Fibroblast of pulmonary artery (primary cell): ENCODE measurements at regions not wholly inside any gene's neighbourhood (a gene's known extent, or its start where the extent isn't known, plus 50 kb on each side); places are given as distances from the start of the nearest gene placed in this dataset.

Experiments used
- DNase-seq: peaks from one replicate; pipeline ENCODE4 v3.0.0-alpha.2; 2010; ENCODE audit warnings: low read depth
- H3K4me3 ChIP-seq: replicated peaks from 2 replicates; pipeline ENCODE4 v1.5.1; 2011; ENCODE audit warnings: low read depth, mild to moderate bottlenecking, control low read depth, low read length, moderate library complexity
- TF ChIP-seq, protein P1 (sequence below): IDR thresholded peaks from 2 replicates; pipeline ENCODE4 v1.5.1; 2011; ENCODE audit warnings: mild to moderate bottlenecking, control low read depth, low read length, inconsistent platforms; ENCODE audit errors: missing control alignments

DNA sequence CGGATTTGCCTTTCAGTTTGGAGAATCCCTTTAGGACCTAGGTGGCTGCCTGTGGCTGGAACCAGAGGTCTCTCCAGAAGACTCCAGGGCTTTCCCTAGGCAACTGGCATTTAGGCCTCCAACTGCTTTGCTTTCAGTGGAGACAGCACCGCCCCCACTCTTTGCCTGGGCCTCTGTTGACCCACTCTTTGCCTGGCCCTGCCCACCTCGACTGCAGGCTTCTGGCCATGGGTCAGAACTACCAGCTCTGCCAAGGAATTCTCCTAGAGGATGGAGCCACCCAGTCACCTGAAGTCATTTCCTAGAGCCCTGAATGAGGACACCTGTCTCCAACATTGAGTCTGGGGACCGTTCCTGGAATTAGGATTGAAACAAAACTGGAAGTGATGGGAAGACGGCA, 439.0 kb upstream of the CDH4 start:
- DNase-seq: no peak
- TF ChIP-seq, protein P1, sequence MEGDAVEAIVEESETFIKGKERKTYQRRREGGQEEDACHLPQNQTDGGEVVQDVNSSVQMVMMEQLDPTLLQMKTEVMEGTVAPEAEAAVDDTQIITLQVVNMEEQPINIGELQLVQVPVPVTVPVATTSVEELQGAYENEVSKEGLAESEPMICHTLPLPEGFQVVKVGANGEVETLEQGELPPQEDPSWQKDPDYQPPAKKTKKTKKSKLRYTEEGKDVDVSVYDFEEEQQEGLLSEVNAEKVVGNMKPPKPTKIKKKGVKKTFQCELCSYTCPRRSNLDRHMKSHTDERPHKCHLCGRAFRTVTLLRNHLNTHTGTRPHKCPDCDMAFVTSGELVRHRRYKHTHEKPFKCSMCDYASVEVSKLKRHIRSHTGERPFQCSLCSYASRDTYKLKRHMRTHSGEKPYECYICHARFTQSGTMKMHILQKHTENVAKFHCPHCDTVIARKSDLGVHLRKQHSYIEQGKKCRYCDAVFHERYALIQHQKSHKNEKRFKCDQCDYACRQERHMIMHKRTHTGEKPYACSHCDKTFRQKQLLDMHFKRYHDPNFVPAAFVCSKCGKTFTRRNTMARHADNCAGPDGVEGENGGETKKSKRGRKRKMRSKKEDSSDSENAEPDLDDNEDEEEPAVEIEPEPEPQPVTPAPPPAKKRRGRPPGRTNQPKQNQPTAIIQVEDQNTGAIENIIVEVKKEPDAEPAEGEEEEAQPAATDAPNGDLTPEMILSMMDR: no peak
- no peak overlapping the region for H3K4me3 ChIP-seq

DNA sequence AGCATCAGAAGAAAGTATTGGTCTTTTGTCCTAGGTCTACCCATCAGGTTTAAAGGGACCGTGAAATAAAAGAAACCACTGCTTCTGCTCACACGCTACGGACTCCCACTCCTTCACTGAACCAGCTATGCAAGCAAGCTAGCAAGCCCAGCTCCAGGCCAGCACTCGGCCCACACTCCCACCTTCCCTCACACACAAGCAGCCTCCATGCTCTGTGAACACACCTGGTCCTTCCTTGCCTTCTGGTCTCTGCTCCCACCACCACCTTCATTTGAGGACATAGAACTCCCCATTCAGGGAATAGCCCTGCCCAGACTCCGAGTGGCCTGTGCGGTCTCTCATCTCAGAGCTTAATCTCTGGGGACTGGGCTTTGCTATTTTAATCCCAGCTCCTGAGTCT, 436.4 kb upstream of the CDH4 start:
- TF ChIP-seq, protein P1: no peak
- no peak overlapping the region for H3K4me3 ChIP-seq
- DNase-seq: no peak

DNA sequence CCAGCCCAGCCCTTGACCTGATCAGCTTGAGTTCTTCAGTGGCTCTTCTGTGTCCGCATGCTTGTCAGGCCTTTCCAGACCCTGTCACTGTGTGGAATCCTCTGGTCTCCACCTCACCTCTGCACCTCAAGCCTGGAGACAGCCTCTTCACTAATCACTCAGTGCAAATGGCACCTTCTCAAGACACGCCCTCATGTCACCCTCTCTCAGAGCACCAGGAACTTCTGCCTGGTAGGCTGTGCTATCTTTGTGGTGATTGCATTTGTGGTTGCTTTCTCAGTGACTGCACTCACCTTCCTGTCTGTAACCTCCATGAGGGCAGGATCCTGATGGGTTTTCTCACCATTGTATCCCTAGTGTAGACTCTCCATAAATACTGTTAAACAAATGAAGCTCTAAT, 435.2 kb upstream of the CDH4 start:
- no peak overlapping the region for H3K4me3 ChIP-seq
- DNase-seq: no peak
- TF ChIP-seq, protein P1: no peak

DNA sequence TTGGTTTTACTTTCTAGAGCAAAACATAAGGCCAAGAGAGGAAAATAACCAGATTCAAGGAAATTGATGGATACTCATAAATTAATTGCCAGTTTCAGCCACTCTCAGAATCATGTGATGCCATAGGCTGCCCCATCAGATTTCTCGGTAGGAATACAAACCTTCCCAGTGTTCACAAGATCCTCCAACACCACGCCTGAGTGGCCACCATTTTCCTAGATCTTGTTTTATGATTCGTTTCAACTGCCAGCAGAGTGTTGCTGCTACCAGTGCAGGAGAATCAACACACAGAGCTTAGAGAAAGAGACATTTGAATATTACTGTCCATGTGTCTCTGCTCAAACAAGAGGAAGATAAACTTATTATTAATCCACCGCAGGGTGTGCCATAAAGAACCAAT, 434.2 kb upstream of the CDH4 start:
- DNase-seq: no peak
- no peak overlapping the region for H3K4me3 ChIP-seq
- TF ChIP-seq, protein P1: no peak

DNA sequence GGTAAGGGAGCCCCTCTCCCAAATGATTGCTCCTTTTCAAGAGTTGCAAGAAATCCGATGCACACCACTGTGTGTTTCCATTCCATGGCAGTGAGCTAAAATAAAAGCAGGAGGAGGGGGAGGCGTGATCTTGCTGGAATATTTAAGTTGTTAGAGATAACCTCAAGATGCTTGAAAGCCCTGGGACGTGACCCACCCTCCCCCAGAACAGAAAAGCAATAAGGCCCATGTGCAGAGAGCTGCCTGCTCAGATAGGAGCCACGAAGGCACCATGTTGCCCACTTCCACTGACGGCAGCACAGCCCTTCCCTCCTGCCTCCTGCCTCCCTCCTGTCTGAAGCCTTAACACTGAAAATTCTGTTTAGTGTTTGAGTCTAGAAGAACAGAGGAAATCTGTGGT, 432.6 kb upstream of the CDH4 start:
- TF ChIP-seq, protein P1: no peak
- DNase-seq: no peak
- H3K4me3 ChIP-seq: no peak overlapping the region

DNA sequence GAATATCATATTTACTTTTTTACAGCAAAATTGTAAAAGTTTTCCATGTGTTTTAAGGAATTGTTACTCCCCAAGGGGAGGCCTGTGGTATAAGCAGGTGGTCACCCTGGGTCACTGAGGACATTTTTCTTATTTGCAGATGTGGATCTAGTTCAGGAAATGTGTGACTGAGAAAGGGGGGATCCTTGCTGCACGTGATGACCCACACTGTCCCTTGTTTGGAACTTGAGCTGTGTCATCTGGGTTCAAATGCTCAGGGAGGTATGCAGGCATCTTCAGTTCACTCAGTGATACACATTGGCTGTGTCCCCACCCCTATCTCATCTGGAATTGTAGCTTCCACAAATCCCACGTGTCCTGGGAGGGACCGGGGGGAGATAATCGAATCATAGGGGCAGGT, 431.9 kb upstream of the CDH4 start:
- no peak overlapping the region for H3K4me3 ChIP-seq
- TF ChIP-seq, protein P1: no peak
- no peak for DNase-seq

DNA sequence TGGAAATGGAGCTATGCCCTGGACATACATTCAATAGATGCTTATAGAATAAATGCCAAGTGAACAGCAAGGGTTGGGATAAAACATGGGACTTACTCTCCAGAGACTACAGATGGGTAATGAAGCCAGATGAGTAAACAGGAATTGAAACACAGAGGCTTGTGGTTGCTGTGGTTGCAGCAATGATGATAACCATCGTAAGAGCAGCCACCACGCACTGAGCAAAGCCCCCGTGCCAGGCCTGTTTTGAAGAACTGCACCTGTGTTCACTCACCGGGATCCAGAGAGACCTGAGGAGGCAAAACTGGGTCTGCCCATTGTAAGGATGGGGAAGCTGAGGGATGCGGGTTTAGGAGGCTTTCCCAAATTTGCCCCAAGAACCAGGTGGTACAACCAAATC, 431.1 kb upstream of the CDH4 start:
- no peak for DNase-seq
- no peak overlapping the region for H3K4me3 ChIP-seq
- TF ChIP-seq, protein P1: no peak
